Forelimb muscle (tissue), 1 donor: ENCODE measurements at regions not wholly inside any gene's neighbourhood (a gene's known extent, or its start where the extent isn't known, plus 50 kb on each side); places are given as distances from the start of the nearest gene placed in this dataset.
"Not testable (repeated sequence)": the region's sequence is repeated elsewhere in the genome, so short reads cannot be mapped to it uniquely, and the experiment has no call there.

Experiments used
- DNase-seq: peaks from one replicate; pipeline ENCODE4 v3.0.0-alpha.2; 2013; ENCODE audit warnings: low read depth

- no peak for DNase-seq
Measured at GRCh38 chr5:130724658-130725057, 440.4 kb downstream of the HINT1 start.

- no peak for DNase-seq
Measured at GRCh38 chr5:130720355-130720754, 444.7 kb downstream of the HINT1 start.

GRCh38 chr5:130715541-130715940 lies 449.5 kb downstream of the HINT1 start:
- no peak for DNase-seq

GRCh38 chr5:130714200-130714599 lies 450.9 kb downstream of the HINT1 start:
- DNase-seq: no peak

- no peak for DNase-seq
Measured at GRCh38 chr5:130712324-130712723, 452.7 kb downstream of the HINT1 start.

GRCh38 chr5:130710596-130710995 lies 454.5 kb downstream of the HINT1 start:
- no peak for DNase-seq

DNA sequence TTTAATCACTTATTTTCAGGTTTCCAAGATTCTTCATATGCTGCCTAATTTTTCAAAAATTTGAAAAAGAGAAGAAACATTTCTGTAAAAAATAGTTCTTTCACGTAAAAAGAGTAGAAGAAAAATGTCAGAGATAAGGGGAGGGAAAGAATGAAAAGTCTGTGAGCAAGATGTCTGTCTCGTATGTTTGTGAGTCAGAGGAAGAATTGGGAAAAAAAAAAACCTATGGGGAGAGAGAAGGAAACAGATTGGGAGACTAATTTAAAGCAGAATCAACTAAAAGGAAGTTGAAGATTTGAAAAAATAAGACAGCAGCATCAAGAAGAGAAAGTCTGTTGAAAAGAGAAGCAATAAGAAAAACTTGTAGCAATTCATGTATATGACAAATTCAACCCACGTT lies 456.3 kb downstream of the HINT1 start:
- no peak for DNase-seq

GRCh38 chr5:130706696-130707095 lies 458.4 kb downstream of the HINT1 start:
- no peak for DNase-seq

- DNase-seq: no peak
Measured at GRCh38 chr5:130705368-130705767, 459.7 kb downstream of the HINT1 start.

DNA sequence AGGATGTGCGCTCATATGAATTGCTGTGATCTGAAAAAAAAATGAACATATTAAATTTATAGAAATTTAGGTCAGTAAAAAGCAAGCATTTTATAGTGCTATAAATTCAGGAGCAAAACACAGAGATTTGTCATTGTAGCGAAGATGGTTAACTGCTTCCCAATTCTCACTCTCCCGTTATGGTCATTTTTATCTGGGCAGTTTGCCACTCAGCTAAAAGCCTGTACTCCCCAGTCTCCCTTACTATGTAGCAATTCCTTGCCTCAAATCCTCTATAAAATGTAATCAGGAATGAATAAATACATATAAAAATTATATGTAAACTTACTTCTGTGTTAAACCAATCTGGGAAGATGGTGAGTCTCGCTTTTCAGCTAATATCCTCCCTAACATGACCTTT lies 471.5 kb downstream of the HINT1 start:
- DNase-seq: no peak

GRCh38 chr5:130692770-130693169 lies 472.3 kb downstream of the HINT1 start:
- no peak for DNase-seq

GRCh38 chr5:130689831-130690230 lies 475.2 kb downstream of the HINT1 start:
- DNase-seq: no peak

GRCh38 chr5:130687085-130687733 lies 477.8 kb downstream of the HINT1 start:
- DNase-seq: no peak

GRCh38 chr5:130678637-130679036 lies 486.4 kb downstream of the HINT1 start:
- DNase-seq: no peak

- DNase-seq: no peak
Measured at GRCh38 chr5:130666462-130666861, 498.6 kb downstream of the HINT1 start.

DNA sequence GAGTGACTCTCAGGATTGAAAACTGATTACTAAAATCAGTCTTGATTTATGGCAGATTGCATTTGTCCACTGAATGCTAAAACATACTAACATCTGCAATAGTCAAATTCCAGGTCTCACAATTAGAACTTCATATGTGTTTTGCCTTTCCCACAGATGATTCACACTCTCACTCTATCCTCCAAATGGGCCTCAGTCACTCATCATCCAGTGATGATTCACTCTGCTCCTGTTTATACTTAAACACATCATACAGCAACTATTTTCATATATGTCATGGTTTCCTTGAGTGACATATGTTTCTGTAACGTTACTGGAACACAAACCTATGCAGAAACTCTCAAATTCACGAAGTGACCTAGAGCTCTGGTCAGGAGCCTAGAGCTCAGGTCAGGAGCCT lies 512.9 kb downstream of the HINT1 start:
- no peak for DNase-seq

GRCh38 chr5:130651440-130651839 lies 513.6 kb downstream of the HINT1 start:
- DNase-seq: no peak

DNA sequence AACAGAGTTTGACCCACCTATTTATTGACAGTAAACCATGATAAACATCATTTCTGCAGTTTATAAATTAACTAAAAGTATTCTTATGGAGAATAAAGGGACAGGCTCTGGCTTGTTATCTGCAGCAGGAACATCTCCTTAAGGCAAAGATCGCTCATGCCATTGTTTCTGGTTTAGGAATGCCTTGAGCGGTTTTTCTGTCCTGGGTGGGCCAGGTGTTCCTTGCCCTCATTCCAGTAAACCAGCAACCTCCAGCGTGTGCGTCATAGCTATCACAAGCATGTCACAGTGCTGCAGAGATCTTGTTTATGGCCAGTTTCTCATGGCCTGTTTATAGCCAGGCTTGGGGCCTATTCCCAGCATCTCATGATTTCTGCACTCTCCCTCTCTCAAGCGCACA lies 521.7 kb downstream of the HINT1 start:
- DNase-seq: no peak

GRCh38 chr5:130642461-130642860 lies 522.6 kb downstream of the HINT1 start:
- DNase-seq: no peak

DNA sequence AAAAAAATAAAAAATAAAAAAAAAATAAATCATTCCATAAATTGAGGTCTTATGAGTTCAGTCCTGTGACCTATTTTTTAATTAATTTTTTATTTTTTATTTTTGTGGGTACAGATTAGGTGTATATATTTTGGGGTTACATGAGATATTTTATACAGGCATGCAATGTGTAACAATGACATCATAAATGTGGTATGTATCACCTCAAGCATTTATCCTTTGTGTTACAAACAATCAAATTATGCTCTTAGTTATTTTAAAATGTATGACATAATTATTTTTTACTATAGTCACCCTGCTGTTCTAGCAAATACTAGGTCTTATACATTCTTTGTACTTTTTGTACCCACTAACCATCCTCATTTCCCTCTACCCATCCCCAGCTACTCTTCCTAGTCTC lies 537.9 kb downstream of the HINT1 start:
- no peak for DNase-seq

GRCh38 chr5:130624805-130625204 lies 540.3 kb downstream of the HINT1 start:
- DNase-seq: no peak

DNA sequence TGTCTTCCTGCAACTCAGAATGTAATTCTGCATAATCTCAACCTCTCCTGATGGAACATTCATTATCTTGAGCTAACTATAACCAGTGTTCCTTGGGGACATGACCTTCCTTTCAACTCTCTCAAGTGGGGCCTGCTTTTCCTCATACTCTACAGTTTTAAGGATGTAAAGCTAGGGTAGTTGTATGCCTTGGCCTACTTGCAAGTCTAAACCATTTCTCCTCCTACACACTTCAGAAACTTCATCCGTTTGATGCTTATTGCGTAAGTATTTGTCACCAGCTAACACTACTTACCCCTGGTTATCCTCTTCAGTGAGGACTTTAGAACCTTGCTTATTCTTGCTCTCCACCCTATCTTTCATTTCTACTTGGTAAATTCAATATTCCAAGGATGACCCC lies 548.9 kb downstream of the HINT1 start:
- no peak for DNase-seq

DNA sequence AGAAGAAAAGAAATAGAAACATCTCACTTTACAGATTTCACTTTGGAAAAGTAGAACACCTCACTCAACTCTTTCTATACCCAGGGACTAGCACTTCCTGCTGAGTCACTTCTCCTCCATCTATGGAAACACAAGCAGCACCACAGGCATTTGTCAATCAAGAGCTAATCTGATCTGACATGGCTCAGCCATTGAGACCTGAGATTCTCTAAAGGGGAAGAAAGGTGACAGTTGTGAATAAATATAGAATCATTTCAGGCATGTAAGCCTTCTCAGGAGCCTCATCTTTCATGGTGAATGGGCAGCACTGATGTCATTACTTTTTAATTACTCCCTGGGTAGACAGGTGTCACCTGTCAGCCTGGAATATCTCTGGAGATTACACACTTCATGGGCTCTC lies 559.8 kb downstream of the HINT1 start:
- no peak for DNase-seq

DNA sequence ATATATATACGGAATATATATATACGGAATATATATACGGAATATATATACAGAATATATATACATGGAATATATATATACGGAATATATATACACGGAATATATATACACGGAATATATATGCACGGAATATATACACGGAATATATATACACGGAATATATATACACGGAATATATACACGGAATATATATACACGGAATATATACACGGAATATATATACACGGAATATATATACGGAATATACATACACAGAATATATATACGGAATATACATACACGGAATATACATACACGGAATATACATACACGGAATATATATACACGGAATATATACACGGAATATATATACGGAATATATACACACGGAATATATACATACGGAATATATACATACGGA lies 568.4 kb downstream of the HINT1 start:
- DNase-seq: not testable (repeated sequence)
